Gastroesophageal sphincter (tissue), 2 donors: ENCODE measurements at regions not wholly inside any gene's neighbourhood (a gene's known extent, or its start where the extent isn't known, plus 50 kb on each side); places are given as distances from the start of the nearest gene placed in this dataset.

Experiments
- EP300 ChIP-seq: sonication (generic); formaldehyde crosslinking; IDR thresholded peaks from one replicate; pipeline ENCODE4 v1.6.1; 2017; ENCODE audit warnings: antibody characterized with exemption, mild to moderate bottlenecking
- POLR2A ChIP-seq, 2 donors: fragments of 450-650 bp; IDR thresholded peaks; one replicate each; pipeline ENCODE4 v1.6.1; 2017; ENCODE audit warnings: antibody characterized with exemption in 2 of 2, mild to moderate bottlenecking in 2 of 2, moderate library complexity in 1 of 2
- POLR2AphosphoS5 ChIP-seq: sonication (generic); formaldehyde crosslinking; IDR thresholded peaks from one replicate; pipeline ENCODE4 v1.6.1; 2017; ENCODE audit warnings: antibody characterized with exemption

DNA sequence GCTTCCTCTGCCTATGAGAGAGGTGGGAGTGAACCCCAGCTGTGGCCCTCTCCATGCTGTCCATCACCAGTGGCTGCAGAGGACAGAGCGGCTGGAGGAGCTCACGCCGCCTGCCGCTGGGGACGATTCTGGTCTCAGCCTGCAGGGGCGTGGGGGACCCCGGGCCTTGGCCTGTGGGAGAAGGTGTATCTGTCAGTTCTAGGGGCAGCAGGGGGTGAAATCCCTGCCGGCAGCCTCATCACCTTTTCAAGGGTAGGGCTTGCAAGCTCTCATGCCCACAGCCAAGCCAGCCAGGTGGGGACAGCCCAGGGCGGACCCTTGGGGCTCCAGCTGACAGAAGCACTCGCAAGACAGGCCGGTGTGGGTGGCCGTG is 80.2 kb downstream of the TSPAN17 start:
- TF ChIP-seq EP300, result no peak
- TF ChIP-seq POLR2A (IDR thresholded peaks at IDR 0.05), result no peak
- no peak for TF ChIP-seq POLR2AphosphoS5
